IPS DF 4.7 (cell line): ENCODE measurements at regions not wholly inside any gene's neighbourhood (a gene's known extent, or its start where the extent isn't known, plus 50 kb on each side); places are given as distances from the start of the nearest gene placed in this dataset.
"Not testable (repeated sequence)": the region's sequence is repeated elsewhere in the genome, so short reads cannot be mapped to it uniquely, and the experiment has no call there.

Experiments
- DNase-seq: peaks from one replicate; pipeline ENCODE4 v3.0.0-alpha.2; 2013; ENCODE audit warnings: low spot score; ENCODE audit errors: extremely low read depth

DNA sequence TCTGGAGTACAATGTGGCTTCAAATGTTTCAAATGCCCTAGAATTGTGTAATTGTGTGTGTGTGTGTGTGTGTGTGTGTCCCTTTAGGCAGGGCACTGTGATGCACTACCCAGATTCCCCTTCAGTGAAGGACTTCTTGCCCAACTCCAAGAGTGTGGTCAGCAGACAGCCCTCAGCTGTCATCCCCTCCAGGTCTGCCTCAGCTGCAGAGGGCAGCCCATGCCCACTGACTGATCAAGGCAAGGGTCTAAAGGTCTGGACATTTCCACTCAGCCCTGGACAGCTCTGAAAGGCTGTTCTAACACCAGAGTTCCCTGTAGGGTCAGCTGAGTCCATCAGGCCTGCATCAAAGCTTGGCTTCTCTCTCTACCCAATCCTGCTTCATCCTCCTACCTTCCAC lies 83.9 kb upstream of the USP9X start:
- DNase-seq = no peak

DNA sequence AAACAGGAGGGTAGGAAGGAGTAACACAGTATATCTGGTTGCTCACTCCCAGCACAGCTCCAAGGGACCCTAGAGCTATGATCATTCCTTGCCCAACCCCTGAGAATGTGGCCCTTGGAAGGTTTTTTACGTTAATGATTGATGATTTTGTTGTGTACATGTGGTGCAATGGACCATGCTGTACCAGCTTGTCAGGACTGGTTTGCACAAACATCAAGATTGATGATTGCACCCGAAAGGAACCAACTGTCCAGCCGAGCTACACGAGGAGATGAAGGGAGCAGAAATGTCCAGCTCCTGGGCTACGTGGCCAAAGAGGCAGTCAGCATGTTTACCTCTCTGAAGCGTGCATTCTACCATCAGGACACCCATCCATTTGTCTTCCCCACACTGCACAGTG lies 83.2 kb upstream of the USP9X start:
- DNase-seq = no peak

DNA sequence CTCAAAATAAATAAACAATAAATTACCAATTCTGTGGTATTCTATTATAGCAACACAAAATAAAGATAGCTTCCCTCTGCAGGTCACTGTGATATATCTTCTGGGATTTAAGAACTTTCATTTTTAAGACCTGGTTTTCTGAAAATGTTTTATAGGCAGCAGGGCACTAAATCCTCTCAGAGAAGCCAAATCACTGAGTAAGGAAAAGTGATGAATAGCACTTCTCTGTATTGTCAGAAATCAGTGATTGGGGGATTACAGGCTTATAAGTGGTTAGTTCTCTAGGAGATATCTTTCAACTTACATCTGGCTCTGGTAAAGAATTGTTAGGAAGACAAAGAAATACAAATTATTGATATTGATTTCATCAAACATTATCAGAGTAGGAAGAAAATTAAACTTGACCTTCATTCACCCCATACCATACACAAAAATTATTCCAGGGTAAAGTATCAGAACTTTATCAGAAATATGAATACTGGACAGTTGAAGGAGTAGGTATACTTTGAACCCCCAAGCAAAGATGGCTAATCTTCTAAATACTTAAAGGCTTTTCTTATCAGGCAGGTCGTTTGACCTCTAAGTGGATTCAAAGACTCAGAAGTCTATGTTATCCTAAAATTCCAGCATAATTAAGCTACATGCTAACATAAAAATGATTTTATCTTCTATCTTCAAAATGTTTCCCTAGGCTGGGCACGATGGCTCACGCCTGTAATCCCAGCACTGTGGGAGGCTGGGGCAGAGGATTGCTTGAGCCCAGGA lies 81.6 kb upstream of the USP9X start:
- no peak for DNase-seq

DNA sequence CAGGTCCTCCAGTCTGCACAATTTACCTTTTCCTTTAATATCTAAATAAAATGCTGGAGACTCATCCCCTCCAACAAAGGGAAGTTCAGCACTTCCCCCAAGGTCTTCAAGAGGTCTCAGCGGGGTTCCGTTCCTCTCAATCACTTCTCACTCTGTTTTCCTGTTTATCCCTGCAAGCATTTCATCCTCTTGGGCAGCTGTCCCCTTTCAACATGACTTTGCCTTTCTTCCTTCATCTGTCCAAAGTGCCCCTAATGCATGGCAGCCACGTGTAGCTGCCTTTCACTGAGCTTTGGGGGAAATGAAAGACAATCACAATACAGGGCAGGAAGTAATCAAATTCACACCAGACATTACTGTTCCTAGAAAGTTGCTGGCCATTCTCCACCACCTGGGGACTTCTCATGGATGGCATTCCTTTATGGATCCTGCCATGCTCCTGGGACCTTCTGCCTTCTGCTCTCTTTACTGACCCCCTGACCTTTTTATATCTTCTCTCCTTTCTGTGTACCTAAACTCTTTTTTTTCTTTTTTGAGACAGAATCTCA lies 79.7 kb upstream of the USP9X start:
- no peak for DNase-seq

DNA sequence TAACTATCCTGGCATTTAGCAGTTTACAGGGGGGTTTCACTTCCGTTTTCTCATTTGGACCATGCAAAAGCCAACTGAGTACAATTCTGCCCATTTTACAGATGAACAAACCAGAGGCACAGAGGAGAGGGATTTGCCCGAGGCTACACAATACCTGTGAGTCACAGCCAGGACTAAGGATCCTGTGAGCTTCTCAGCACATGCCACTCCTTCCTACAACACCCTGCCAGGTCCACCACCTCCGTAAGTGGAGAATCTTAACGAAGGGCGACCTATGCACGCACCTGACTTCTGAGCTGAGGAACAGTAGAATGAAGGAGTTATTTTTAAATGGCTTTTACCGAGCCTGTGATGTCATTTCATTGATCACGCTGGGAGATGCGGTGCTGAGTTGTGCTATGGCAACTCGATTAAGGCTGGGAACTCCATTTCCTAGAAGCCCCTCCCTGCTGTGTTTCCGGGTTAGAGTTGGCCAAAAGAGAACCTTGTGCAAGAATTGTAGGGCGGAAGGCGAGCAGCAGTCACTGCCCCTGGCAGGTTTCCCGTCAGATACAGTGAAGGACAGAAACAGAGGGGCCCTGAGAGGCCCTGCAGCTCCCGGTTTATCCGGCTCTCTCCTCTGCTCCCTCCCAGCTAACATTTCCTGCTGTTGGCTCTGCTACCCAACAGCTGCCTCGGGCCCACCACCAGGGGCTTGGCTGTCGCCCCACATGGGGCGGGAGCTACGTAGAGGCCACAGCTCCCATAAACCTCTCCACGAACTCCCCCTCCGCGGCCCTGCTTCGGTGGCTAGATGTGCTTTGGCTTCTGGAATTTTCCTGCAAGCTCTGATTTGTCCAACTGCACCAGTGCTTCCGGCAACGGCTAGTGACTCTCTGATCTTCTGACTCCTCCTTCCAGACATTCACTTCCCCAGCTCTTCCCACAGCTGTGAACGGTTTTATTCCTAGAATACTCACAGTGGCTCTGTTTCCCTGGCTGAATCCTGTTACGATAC lies 75.1 kb upstream of the USP9X start:
- no peak for DNase-seq

DNA sequence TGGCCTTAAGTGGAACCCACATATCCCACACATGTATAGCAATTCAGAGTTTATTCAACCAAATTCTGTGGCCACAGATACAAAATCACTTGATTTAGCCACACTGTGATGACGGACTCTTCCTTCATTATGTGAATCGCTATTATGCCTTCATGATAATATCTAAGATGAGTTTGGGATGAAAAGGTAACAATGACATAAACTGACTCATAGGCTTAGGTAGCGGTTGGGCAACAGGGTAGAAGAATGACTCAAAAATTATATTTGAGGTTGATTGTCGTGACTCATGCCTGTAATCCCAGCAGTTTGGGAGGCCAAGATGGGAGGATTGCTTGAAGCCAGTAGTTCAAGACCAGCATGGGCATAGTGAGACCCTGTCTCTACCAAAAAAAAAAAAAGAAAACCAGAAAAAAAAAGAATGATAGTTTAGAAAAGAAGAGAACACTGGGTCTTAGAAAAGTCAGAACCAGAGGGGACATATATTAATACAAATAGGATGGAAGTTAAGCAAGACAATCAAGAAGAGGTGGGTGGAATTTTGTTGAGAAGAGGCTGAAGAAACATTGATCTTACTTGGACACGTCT lies 70.4 kb upstream of the USP9X start:
- no peak for DNase-seq

DNA sequence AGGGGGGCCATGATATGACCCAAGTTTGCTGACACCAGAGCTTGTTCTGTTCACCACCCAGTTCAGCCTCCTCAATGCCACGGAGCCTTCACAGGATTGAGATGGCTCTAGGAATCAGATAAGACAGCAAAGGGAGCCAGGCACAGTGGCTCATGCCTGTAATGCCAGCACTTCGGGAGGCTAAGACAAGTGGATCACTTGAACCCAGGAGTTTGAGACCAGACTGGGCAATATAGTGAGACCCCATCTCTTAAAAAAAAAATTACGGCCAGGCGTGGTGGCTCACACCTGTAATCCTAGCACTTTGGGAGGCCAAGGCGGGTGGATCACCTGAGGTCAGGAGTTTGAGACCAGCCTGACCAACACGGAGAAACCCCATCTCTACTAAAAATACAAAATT lies 67.5 kb upstream of the USP9X start:
- not testable (repeated sequence) for DNase-seq

DNA sequence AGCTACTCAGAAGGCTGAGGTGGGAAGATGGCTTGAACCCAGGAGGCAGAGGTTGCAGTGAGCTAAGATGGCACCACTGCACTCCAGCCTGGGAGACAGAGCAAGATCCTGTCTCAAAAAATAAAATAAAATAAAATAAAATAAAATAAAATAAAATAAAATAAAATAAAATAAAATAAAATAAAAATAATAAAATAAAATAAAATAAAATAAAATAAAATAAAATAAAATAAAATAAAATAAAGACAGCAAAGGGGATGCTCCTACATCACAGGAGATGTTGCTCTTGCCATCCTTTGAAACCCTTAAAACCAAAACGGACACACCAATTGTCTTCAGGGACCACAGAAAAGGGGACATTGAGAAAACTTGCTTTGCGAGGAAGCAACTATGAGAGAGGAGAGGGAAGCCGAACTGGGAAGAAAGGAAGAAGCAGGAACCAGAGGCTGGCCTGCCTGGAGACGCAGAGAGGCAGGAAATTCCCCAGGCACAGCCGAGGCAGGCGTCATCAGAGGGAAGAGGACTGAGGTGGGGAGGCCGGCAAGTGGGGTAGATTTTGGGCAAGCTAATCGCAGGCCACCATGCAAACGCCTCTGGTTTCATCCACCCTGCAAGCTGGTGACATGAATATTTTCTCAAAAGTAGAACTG lies 66.7 kb upstream of the USP9X start:
- DNase-seq = not testable (repeated sequence)

DNA sequence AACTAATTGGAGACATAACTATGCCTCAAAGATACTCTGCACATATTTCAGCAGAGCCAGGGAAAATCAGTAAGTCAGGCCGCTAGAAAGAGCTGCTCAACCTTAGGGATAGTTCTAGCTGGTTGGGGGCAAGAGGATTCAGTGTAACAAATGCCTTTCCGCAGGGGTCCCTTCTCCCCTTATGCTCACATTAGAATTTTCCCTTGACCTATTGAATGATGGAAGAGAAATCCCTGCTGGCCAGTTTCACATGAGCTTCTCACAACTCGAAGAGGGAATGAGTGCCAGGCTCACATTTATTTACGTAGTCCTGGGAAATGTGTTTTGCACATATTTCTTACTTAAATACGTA lies 66.2 kb upstream of the USP9X start:
- DNase-seq = no peak

DNA sequence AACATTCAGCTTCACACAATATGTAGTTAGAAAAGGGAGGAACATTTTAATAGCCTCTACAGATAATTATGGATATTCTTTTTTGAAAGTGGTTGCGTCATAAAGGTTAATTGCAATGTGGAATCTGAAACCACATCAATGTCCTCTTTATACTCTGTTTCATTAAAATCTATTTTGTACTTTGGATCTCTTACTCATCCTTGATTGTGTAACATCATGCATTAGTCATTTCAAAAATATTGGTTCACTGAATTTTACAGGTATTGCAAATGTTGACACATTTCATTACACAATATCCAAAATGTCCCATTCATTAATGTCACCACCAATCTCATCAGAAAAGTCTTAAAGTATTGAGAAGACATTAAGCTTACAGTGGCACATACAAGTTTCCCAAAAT lies 62.7 kb upstream of the USP9X start:
- no peak for DNase-seq

DNA sequence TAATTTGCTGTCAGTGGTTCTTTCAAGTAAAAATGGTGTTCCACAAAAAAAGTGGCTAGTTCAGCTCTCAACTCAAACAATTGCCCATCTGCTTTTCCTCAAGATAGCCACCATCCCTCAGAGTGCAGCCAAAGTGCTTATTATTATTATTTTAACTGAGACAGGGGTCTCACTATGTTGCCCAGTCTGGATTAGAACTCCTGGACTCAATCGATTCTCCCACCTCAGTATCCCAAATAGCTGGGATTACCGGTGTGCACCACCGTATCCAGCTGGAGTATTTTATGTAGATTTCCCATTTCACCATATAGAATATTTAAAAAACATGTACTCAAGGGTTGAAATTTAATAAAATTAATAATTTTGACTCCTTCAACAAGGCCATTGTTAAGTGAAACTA lies 62.1 kb upstream of the USP9X start:
- DNase-seq = no peak

DNA sequence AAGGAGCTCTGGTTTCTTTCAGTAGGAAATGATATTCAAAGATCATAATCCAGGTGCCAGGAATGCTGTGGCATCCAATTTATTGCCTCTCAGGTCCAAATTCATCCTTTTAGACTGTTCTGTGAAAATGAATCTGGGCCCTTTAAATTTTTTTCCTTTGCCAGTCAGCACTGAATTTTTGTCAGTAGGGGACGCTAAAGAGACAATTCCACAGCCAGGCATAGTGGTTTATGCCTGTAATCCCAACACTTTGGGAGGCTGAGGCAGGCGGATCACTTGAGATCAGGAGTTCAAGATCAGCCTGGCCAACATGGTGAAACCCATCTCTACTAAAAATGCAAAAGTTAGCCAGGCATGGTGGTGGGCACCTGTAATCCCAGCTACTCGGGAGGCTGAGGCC lies 60.9 kb upstream of the USP9X start:
- not testable (repeated sequence) for DNase-seq

DNA sequence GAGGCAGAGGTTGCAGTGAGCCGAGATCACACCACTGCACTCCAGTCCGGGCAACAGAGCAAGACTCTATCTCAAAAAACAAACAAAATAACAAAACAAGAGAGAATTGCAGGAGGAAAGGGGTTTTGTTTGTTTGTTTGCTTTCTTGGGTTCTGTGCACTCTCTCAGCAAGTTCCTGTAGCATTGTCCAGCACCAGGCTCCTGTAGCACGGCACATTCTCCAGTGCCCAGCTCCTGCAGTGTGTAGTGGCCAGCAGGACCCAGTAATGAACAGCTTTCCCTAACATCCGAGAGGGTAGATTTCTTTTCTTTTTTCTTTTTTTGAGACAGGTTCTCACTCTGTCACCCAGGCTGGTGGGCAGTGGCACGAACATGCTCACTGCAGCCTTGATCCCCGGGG lies 60.5 kb upstream of the USP9X start:
- DNase-seq = no peak

DNA sequence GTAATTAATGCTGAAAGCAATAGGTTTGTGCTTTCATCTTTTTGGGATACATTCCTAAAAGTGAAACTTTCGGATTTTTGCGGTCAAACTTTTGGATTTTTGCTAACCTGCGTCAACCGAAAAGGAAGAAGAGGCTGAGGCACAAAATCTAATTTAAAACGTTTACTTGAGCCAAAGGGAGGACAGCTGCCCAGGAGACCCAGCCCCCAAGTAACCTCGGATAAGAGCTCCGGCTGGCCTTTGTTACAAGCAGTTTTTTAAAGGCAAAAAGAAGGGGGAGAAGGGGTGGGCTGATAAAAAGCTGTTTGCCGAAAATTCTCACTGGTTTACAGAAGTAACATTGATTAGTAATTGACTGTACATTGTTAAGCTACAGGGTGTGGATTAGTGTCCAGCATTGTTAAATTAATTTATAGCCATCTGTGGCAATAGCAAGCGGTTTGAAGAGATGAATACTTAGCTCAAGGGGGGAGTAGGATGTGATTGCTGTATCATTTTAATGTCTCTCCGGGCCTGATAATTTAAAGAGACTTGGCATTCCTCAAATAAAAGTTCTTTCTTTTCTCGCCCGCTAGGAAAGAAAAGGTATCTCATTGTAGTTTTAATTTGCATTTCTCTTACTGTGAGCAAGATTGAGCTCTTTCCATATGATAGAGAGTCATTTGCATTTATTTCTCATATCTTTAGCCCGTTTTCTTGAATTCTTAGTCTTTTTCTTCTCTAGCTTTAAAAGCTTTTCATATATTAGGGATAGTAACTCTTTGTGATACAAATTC lies 59.1 kb upstream of the USP9X start:
- no peak for DNase-seq

DNA sequence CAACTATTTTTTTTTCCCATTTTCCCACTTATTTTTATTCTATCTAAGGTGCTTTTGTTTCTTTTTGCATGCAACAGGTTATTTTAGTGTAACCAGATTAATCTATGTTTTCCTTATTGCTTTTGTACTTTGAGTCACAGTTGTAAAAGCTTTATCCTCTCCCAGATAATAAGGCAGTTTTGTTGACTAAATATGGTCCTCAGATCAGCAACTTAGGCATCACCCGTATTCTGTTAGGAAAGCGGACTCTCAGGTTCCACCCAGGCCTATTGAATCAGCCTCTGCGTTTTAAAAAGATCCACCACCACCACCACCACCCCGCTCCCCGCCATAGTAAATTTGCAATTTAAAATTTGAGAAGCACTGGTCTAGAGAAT lies 58.6 kb upstream of the USP9X start:
- no peak for DNase-seq

DNA sequence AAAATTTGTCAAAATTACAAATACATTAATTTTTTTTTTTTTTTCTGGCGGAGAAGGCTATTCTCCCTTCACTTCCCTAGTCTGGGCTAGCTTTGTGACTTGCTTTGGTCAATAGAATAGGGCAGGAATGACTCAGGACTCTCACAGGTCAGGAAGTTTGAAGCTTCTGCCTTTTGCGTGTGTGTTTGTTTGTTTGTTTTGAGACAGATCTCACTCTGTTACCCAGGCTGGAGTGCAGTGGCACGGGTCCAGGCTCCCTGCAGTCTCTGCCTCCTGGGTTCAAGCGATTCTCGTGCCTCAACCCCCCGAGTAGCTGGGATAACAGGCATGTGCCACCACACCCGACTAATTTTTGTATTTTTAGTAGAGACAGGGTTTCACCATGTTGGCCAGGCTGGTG lies 55.9 kb upstream of the USP9X start:
- no peak for DNase-seq

DNA sequence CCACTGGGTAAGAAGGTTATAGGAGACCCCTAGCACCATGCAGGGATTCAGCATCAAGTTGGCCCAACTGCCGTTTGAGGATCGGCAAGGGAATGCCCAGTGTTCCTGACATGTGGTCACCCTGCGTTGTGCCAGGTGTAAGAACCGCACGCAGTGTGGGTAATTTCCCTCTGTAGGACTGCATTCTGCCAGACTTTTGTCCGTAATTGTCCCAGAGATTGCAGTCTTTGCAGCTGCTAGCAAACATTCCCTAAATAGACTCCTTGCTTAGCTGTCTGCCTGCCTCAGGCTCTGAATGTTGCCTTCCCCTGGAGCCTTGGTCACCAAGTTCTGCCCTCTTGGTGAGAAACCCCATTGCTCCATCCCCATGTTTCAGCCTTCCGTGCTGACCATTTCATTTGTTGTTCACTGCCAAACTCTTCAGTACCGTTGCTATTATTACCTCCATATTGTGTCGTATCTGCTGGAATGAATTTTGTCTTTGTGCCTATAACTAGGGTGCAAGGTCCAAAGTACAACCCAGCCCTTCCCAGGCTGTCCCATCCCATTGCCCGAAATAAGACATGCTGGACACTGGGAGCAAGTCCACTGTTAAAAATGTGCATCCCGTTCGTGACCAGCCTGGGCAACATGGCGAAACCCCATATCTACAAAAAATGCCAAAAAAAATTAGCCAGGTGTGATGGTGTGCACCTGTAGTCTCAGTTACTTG lies 53.8 kb upstream of the USP9X start:
- no peak for DNase-seq

DNA sequence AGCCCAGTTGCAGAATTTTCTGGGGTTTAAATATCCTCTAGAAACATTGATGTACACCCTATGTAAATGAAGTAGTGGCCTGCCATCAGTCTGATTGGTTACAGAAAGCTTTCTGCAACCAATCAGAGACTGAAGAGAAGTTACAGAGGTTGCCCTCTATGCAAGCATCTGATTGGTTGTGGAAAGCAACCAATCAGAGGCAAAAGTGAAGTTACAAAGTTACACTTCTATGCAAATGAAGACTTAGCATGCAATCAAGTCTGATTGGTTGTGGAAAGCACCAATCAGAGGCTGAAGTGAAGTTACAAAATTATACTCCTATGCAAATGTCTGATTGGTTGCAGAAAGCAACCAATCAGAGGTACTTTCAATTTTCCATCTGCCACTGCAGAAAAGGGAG lies 51.9 kb upstream of the USP9X start:
- DNase-seq = no peak

DNA sequence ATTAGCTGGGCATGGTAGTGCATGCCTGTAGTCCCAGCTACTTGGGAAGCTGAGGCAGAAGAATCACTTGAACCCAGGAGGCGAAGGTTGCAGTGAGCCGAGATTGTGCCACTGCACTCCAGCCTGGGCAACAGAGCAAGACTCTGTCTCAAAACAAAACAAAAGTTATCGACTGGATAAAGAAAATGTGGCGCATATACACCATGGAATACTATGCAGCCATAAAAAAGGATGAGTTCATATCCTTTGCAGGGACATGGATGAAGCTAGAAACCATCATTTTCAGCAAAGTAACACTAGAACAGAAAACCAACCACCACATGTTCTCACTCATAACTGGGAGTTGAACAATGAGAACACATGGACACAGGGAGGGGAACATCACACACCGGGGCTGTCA lies 50.3 kb upstream of the USP9X start:
- not testable (repeated sequence) for DNase-seq
